H9 (cell line): ENCODE measurements at regions not wholly inside any gene's neighbourhood (a gene's known extent, or its start where the extent isn't known, plus 50 kb on each side); places are given as distances from the start of the nearest gene placed in this dataset.

Source experiments
- DNase-seq: peaks from one replicate; pipeline ENCODE4 v3.0.0-alpha.2; 2017
- H2AFZ ChIP-seq: one replicate; pipeline ENCODE4 v1.6.1; 2013; ENCODE audit warnings: mild to moderate bottlenecking, low read length, control low read depth, moderate library complexity
- H2AK5ac ChIP-seq: 2 replicates; pipeline ENCODE4 v1.6.1; 2013; ENCODE audit warnings: low read length, control low read depth, mixed read lengths; ENCODE audit not compliant: insufficient read length
- H2BK120ac ChIP-seq: one replicate; pipeline ENCODE4 v1.6.1; 2013; ENCODE audit warnings: low read depth, mild to moderate bottlenecking, low read length, control low read depth, inconsistent platforms; ENCODE audit not compliant: poor library complexity, severe bottlenecking
- H2BK12ac ChIP-seq: 2 replicates; pipeline ENCODE4 v1.6.1; 2013; ENCODE audit warnings: low read length, control low read depth, mixed read lengths, low read depth; ENCODE audit not compliant: insufficient read length
- H2BK15ac ChIP-seq: 2 replicates; pipeline ENCODE4 v1.6.1; 2013; ENCODE audit warnings: low read depth, low read length, control low read depth
- H2BK20ac ChIP-seq: one replicate; pipeline ENCODE4 v1.6.1; 2013; ENCODE audit warnings: low read depth, mild to moderate bottlenecking, low read length, control low read depth, inconsistent platforms; ENCODE audit not compliant: poor library complexity, severe bottlenecking
- H2BK5ac ChIP-seq: 2 replicates; pipeline ENCODE4 v1.6.1; 2013; ENCODE audit warnings: low read length, control low read depth, mixed read lengths; ENCODE audit not compliant: insufficient read length
- H3K14ac ChIP-seq: 2 replicates; pipeline ENCODE4 v1.6.1; 2013; ENCODE audit warnings: low read length, control low read depth; ENCODE audit not compliant: insufficient read depth
- H3K18ac ChIP-seq: 2 replicates; pipeline ENCODE4 v1.6.1; 2013; ENCODE audit warnings: low read depth, mild to moderate bottlenecking, mixed read lengths, low read length, control low read depth; ENCODE audit not compliant: insufficient read length
- H3K23ac ChIP-seq: 2 replicates; pipeline ENCODE4 v1.6.1; 2013; ENCODE audit warnings: low read length, control low read depth, mixed read lengths, low read depth; ENCODE audit not compliant: insufficient read length
- H3K23me2 ChIP-seq: 2 replicates; pipeline ENCODE4 v1.6.1; 2013; ENCODE audit warnings: low read depth, mild to moderate bottlenecking, mixed read lengths, low read length, control low read depth; ENCODE audit not compliant: insufficient read length, poor library complexity, severe bottlenecking
- H3K27ac ChIP-seq: 2 replicates; pipeline ENCODE4 v1.5.1; 2013; ENCODE audit warnings: low read length, control low read depth, mixed read lengths, low read depth; ENCODE audit not compliant: insufficient read length
- H3K27me3 ChIP-seq: 2 replicates; pipeline ENCODE4 v1.6.1; 2013; ENCODE audit warnings: low read length, control low read depth, inconsistent platforms; ENCODE audit not compliant: insufficient read depth
- H3K4ac ChIP-seq: 2 replicates; pipeline ENCODE4 v1.6.1; 2013; ENCODE audit warnings: low read depth, mild to moderate bottlenecking, control low read depth, inconsistent platforms, low read length, moderate library complexity
- H3K4me1 ChIP-seq: 2 replicates; pipeline ENCODE4 v1.6.1; 2013; ENCODE audit warnings: low read length, control low read depth, inconsistent platforms; ENCODE audit not compliant: insufficient read depth
- H3K4me2 ChIP-seq: 2 replicates; pipeline ENCODE4 v1.6.1; 2013; ENCODE audit warnings: low read length, control low read depth, mixed read lengths; ENCODE audit not compliant: insufficient read length, insufficient read depth
- H3K56ac ChIP-seq: 2 replicates; pipeline ENCODE4 v1.6.1; 2013; ENCODE audit warnings: low read depth, mild to moderate bottlenecking, mixed read lengths, low read length, control low read depth; ENCODE audit not compliant: insufficient read length
- H3K79me1 ChIP-seq: 2 replicates; pipeline ENCODE4 v1.6.1; 2013; ENCODE audit warnings: low read depth, mild to moderate bottlenecking, moderate library complexity, low read length, control low read depth, inconsistent platforms; ENCODE audit not compliant: insufficient read depth, poor library complexity, severe bottlenecking
- H3K79me2 ChIP-seq: 2 replicates; pipeline ENCODE4 v1.6.1; 2013; ENCODE audit warnings: low read length, control low read depth, inconsistent platforms; ENCODE audit not compliant: insufficient read depth
- H3K9ac ChIP-seq: 2 replicates; pipeline ENCODE4 v1.6.1; 2013; ENCODE audit warnings: low read length, control low read depth, mixed read lengths; ENCODE audit not compliant: insufficient read length; ENCODE audit errors: extremely low read depth
- H3K9me3 ChIP-seq: one replicate; pipeline ENCODE4 v1.6.1; 2013; ENCODE audit warnings: low read depth, low read length, inconsistent platforms; ENCODE audit not compliant: control insufficient read depth
- H3T11ph ChIP-seq: one replicate; pipeline ENCODE4 v1.6.1; 2013; ENCODE audit warnings: mild to moderate bottlenecking, low read length, control low read depth, inconsistent platforms
- H4K20me1 ChIP-seq: one replicate; pipeline ENCODE4 v1.6.1; 2013; ENCODE audit not compliant: control insufficient read depth, insufficient read length, insufficient read depth
- H4K5ac ChIP-seq: 2 replicates; pipeline ENCODE4 v1.6.1; 2013; ENCODE audit warnings: low read depth, mild to moderate bottlenecking, mixed read lengths, low read length, control low read depth; ENCODE audit not compliant: insufficient read length
- H4K8ac ChIP-seq: replicated peaks from 2 replicates; pipeline ENCODE4 v1.6.1; 2013; ENCODE audit warnings: low read length, control low read depth, mixed read lengths, low read depth; ENCODE audit not compliant: insufficient read length
- H4K91ac ChIP-seq: 2 replicates; pipeline ENCODE4 v1.6.1; 2013; ENCODE audit warnings: low read depth, mild to moderate bottlenecking, moderate library complexity, mixed read lengths, low read length, control low read depth; ENCODE audit not compliant: insufficient read length
- H3K27ac Mint-ChIP-seq, 3 experiments: 2 replicates in 2 of 3; 3 replicates in 1 of 3; pipeline ENCODE4 v1.8.0; 2020 to 2021; ENCODE audit warnings: mixed read lengths in 3 of 3, mild to moderate bottlenecking in 1 of 3, moderate library complexity in 1 of 3
- H3K27me3 Mint-ChIP-seq: 2 replicates; pipeline ENCODE4 v1.8.0; 2021; ENCODE audit warnings: low read depth, mild to moderate bottlenecking, moderate library complexity, mixed read lengths
- H3K36me3 Mint-ChIP-seq, 3 experiments: 2 replicates in 2 of 3; 3 replicates in 1 of 3; pipeline ENCODE4 v1.8.0; 2020 to 2021; ENCODE audit warnings: low read depth in 3 of 3, mixed read lengths in 3 of 3; ENCODE audit not compliant: insufficient read depth in 1 of 3
- H3K4me1 Mint-ChIP-seq, 2 experiments: 2 replicates each; pipeline ENCODE4 v1.8.0; 2020; ENCODE audit warnings: mixed read lengths in 2 of 2
- H3K4me3 Mint-ChIP-seq, 2 experiments: 2 replicates in 1 of 2; 3 replicates in 1 of 2; pipeline ENCODE4 v1.8.0; 2020 to 2021; ENCODE audit warnings: mild to moderate bottlenecking in 2 of 2, mixed read lengths in 2 of 2, moderate library complexity in 1 of 2
- H3K9me3 Mint-ChIP-seq, 2 experiments: 2 replicates in 1 of 2; 3 replicates in 1 of 2; pipeline ENCODE4 v1.8.0; 2020; ENCODE audit warnings: mild to moderate bottlenecking in 2 of 2, mixed read lengths in 2 of 2, moderate library complexity in 1 of 2
- TF ChIP-seq, protein P1 (sequence below): fragments of 200-600 bp; sonication (generic); conservative IDR thresholded peaks from 3 replicates; pipeline ENCODE4 v1.8.0; 2021; ENCODE audit warnings: antibody characterized with exemption, mild to moderate bottlenecking

DNA sequence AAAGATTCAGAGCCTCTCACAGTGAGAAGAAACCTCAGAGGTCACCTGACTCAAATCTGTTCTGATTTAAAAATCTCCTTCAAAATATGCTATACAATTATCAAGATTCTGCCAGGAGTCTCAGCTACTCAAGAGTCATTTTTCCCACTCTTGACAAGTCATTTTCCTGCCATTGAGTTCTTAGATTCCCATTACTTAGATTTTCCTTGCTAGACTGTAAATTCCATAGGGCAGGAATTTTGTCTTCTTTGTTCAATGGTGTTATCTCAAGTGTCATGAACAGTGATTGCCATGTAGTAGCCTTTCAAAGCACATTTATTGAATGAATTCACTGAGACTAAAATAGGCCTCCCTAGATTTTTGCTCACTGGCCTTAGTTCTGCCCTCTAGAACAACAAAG is 95.9 kb downstream of the PCTP start:
- H2BK20ac ChIP-seq: no peak overlapping the region
- no peaks in the 10 kb centered on the region for H3K27me3 ChIP-seq
- no peak overlapping the region for H4K91ac ChIP-seq
- no peak overlapping the region for H3K23ac ChIP-seq
- no peak overlapping the region for H3K9ac ChIP-seq
- H3K4ac ChIP-seq: no peak overlapping the region
- H3K14ac ChIP-seq: no peak overlapping the region
- H3K79me1 ChIP-seq: no peaks in the 10 kb centered on the region
- no peak for DNase-seq
- no peak overlapping the region for H3K27ac ChIP-seq
- no peak overlapping the region for H3K27ac Mint-ChIP-seq
- no peak overlapping the region for H2AK5ac ChIP-seq
- no peaks in the 10 kb centered on the region for H3K9me3 ChIP-seq
- H3K4me1 ChIP-seq: no peaks in the 10 kb centered on the region
- H2BK120ac ChIP-seq: no peak overlapping the region
- no peak overlapping the region for H2AFZ ChIP-seq
- H3K23me2 ChIP-seq: no peaks in the 10 kb centered on the region
- no peak overlapping the region for H2BK12ac ChIP-seq
- H3K79me2 ChIP-seq: no peaks in the 10 kb centered on the region
- no peak overlapping the region for H3K4me2 ChIP-seq
- TF ChIP-seq, protein P1, sequence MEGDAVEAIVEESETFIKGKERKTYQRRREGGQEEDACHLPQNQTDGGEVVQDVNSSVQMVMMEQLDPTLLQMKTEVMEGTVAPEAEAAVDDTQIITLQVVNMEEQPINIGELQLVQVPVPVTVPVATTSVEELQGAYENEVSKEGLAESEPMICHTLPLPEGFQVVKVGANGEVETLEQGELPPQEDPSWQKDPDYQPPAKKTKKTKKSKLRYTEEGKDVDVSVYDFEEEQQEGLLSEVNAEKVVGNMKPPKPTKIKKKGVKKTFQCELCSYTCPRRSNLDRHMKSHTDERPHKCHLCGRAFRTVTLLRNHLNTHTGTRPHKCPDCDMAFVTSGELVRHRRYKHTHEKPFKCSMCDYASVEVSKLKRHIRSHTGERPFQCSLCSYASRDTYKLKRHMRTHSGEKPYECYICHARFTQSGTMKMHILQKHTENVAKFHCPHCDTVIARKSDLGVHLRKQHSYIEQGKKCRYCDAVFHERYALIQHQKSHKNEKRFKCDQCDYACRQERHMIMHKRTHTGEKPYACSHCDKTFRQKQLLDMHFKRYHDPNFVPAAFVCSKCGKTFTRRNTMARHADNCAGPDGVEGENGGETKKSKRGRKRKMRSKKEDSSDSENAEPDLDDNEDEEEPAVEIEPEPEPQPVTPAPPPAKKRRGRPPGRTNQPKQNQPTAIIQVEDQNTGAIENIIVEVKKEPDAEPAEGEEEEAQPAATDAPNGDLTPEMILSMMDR: no peak
- peaks cover 0 to 4% of the 10 kb centered on the region in 2 experiments; a peak in 1 of 4 replicates for H3K4me1 Mint-ChIP-seq
- no peaks in the 10 kb centered on the region for H3K36me3 Mint-ChIP-seq
- H4K5ac ChIP-seq: no peak overlapping the region
- H3K4me3 Mint-ChIP-seq: no peak overlapping the region
- H3T11ph ChIP-seq: no peak overlapping the region
- no peak overlapping the region for H4K8ac ChIP-seq
- H3K18ac ChIP-seq: no peak overlapping the region
- H2BK15ac ChIP-seq: no peak overlapping the region
- no peak overlapping the region for H3K56ac ChIP-seq
- peaks cover 13% of the 10 kb centered on the region for H3K27me3 Mint-ChIP-seq
- H4K20me1 ChIP-seq: no peaks in the 10 kb centered on the region
- peaks cover 0 to 6% of the 10 kb centered on the region in 2 experiments; a peak in 2 of 5 replicates for H3K9me3 Mint-ChIP-seq
- no peak overlapping the region for H2BK5ac ChIP-seq
